ENCODE measurements at regions not wholly inside any gene's neighbourhood (a gene's known extent, or its start where the extent isn't known, plus 50 kb on each side); places are given as distances from the start of the nearest gene placed in this dataset.

GRCh38 chr4:130043732-130044160 lies 947.8 kb downstream of the C4orf33 start:
- TF ChIP-seq NONO (IDR thresholded peaks at IDR 0.05; ENCODE audit: low read depth in 2 of 2, low read length in 1 of 2), result no peak
- TF ChIP-seq FOSL1 (tag; conservative IDR thresholded peaks at IDR 0.05), result peak; percentile 29; the same call in 1 of the 2 replicates
- FAIRE-seq (no peak), ATAC-seq (no peak), DNase-seq (ENCODE audit: extremely low read depth in 1 of 4, low spot score in 3 of 4) (no peak)
- WGBS (ENCODE audit: insufficient coverage, low coverage, missing lambda C conversion rate), result 0% methylated on average over 1 of the region's 1 CpG
- H3K9me3 ChIP-seq (replicated peaks; ENCODE audit: control insufficient read depth, insufficient read depth, low read depth, low read length), result no peaks in the 10 kb centered on the region
- ChIA-PET CTCF (ENCODE audit: low intra/inter-chr PET ratio) (no interaction called here), POLR2A (no interaction called here)
- BruUV-seq (replicated peaks), result no TSS peak
- H3K36me3 ChIP-seq (ENCODE audit: control insufficient read depth, insufficient read depth, low read length), result no peaks in the 10 kb centered on the region
- no peak overlapping the region for H2AFZ ChIP-seq (ENCODE audit: low read depth, low read length)
- no peaks in the 10 kb centered on the region for H3K27me3 ChIP-seq (ENCODE audit: control insufficient read depth in 2 of 2, insufficient read depth in 2 of 2, low read length in 2 of 2)
- no peak overlapping the region for H3K9ac ChIP-seq (ENCODE audit: insufficient read depth in 1 of 2, low read depth in 2 of 2, low read length in 2 of 2)
- H3K79me2 ChIP-seq (ENCODE audit: control insufficient read depth, insufficient read depth, low read length), result no peaks in the 10 kb centered on the region
- no peak overlapping the region for H3K27ac ChIP-seq (ENCODE audit: extremely low read depth, low read depth, low read length)
- no peaks in the 10 kb centered on the region for H3K9me1 ChIP-seq (ENCODE audit: control insufficient read depth, insufficient read depth, low read length)
- H3K4me3 ChIP-seq, result no peak overlapping the region
- in situ Hi-C loops (cut with MboI) (no loop called here), intact Hi-C loops (cut with micrococcal nuclease) (no loop called here)
- no peaks in the 10 kb centered on the region for H4K20me1 ChIP-seq (replicated peaks; ENCODE audit: control insufficient read depth, insufficient read depth, low read length)
- H3K4me2 ChIP-seq (ENCODE audit: insufficient read depth, low read length), result no peak overlapping the region
- H3K4me1 ChIP-seq (replicated peaks in 1 of 2; ENCODE audit: control insufficient read depth in 2 of 2, insufficient read depth in 2 of 2, low read length in 2 of 2), result no peaks in the 10 kb centered on the region

- BruUV-seq (replicated peaks), result no TSS peak
- no peaks in the 10 kb centered on the region for H3K9me3 ChIP-seq (replicated peaks; ENCODE audit: control insufficient read depth, insufficient read depth, low read depth, low read length)
- TF ChIP-seq E2F6 (IDR thresholded peaks at IDR 0.05; ENCODE audit: borderline replicate concordance in 1 of 2, extremely low read depth in 1 of 2, insufficient read depth in 1 of 2, insufficient read length in 1 of 2, low read depth in 1 of 2, low read length in 1 of 2, poor library complexity in 1 of 2, severe bottlenecking in 1 of 2), result no peak
- no peak for TF ChIP-seq U2AF2 (optimal IDR thresholded peaks at IDR 0.05; ENCODE audit: low read depth, low read length)
- no peak for TF ChIP-seq ZNF668 (CRISPR knock-in tag; IDR thresholded peaks at IDR 0.05)
- no peak for TF ChIP-seq HOMEZ (CRISPR knock-in tag; IDR thresholded peaks at IDR 0.05)
- TF ChIP-seq SRF (CRISPR knock-in tag; IDR thresholded peaks at IDR 0.05), result no peak
- no peak for TF ChIP-seq FOXP4 (CRISPR knock-in tag; IDR thresholded peaks at IDR 0.05; ENCODE audit: borderline replicate concordance)
Observed at GRCh38 chr4:130044788-130045531, 949.0 kb downstream of the C4orf33 start.

More at GRCh38 chr4:130044788-130045531, 949.0 kb downstream of the C4orf33 start:
- H3K9me1 ChIP-seq (ENCODE audit: control insufficient read depth, insufficient read depth, low read length), result no peaks in the 10 kb centered on the region
- H3K4me1 ChIP-seq (replicated peaks in 1 of 2; ENCODE audit: control insufficient read depth in 2 of 2, insufficient read depth in 2 of 2, low read length in 2 of 2), result no peaks in the 10 kb centered on the region
- no peaks in the 10 kb centered on the region for H3K27me3 ChIP-seq (ENCODE audit: control insufficient read depth in 2 of 2, insufficient read depth in 2 of 2, low read length in 2 of 2)
- H3K4me3 ChIP-seq, result no peak overlapping the region
- no peak overlapping the region for H3K4me2 ChIP-seq (ENCODE audit: insufficient read depth, low read length)
- no peak overlapping the region for H3K9ac ChIP-seq (ENCODE audit: insufficient read depth in 1 of 2, low read depth in 2 of 2, low read length in 2 of 2)
- FAIRE-seq (no peak), ATAC-seq (no peak), DNase-seq (ENCODE audit: extremely low read depth in 1 of 4, low spot score in 3 of 4) (no peak)
- in situ Hi-C loops (cut with MboI), result no loop called here
- H4K20me1 ChIP-seq (replicated peaks; ENCODE audit: control insufficient read depth, insufficient read depth, low read length), result no peaks in the 10 kb centered on the region
- H3K27ac ChIP-seq (ENCODE audit: extremely low read depth, low read depth, low read length), result no peak overlapping the region
- no peak overlapping the region for H2AFZ ChIP-seq (ENCODE audit: low read depth, low read length)
- 0% methylated on average over 3 of the region's 3 CpGs for WGBS (ENCODE audit: insufficient coverage, low coverage, missing lambda C conversion rate)
- intact Hi-C loops (cut with micrococcal nuclease), result no loop called here
- ChIA-PET CTCF (ENCODE audit: low intra/inter-chr PET ratio) (no interaction called here), POLR2A (no interaction called here)
- H3K79me2 ChIP-seq (ENCODE audit: control insufficient read depth, insufficient read depth, low read length), result no peaks in the 10 kb centered on the region
- no peaks in the 10 kb centered on the region for H3K36me3 ChIP-seq (ENCODE audit: control insufficient read depth, insufficient read depth, low read length)
